IgD-negative memory B cell (primary cell): ENCODE measurements at regions not wholly inside any gene's neighbourhood (a gene's known extent, or its start where the extent isn't known, plus 50 kb on each side); places are given as distances from the start of the nearest gene placed in this dataset.

ENCODE experiments used
- H3K27ac Mint-ChIP-seq, 3 donors: one replicate each; pipeline ENCODE4 v1.8.0; 2020 to 2022; ENCODE audit warnings: mild to moderate bottlenecking in 3 of 3, mixed read lengths in 3 of 3, moderate library complexity in 1 of 3
- H3K27me3 Mint-ChIP-seq: one replicate; pipeline ENCODE4 v1.8.0; 2021; ENCODE audit warnings: mixed read lengths
- H3K36me3 Mint-ChIP-seq: one replicate; pipeline ENCODE4 v1.8.0; 2020; ENCODE audit warnings: mild to moderate bottlenecking, mixed read lengths
- H3K4me1 Mint-ChIP-seq, 3 donors: one replicate each; pipeline ENCODE4 v1.8.0; 2020 to 2022; ENCODE audit warnings: mixed read lengths in 3 of 3, mild to moderate bottlenecking in 1 of 3
- H3K4me3 Mint-ChIP-seq, 4 donors: one replicate each; pipeline ENCODE4 v1.8.0; 2020 to 2022; ENCODE audit warnings: mild to moderate bottlenecking in 4 of 4, mixed read lengths in 4 of 4, moderate library complexity in 3 of 4
- H3K9me3 Mint-ChIP-seq, 3 donors: one replicate each; pipeline ENCODE4 v1.8.0; 2020 to 2021; ENCODE audit warnings: mixed read lengths in 3 of 3, mild to moderate bottlenecking in 1 of 3

DNA sequence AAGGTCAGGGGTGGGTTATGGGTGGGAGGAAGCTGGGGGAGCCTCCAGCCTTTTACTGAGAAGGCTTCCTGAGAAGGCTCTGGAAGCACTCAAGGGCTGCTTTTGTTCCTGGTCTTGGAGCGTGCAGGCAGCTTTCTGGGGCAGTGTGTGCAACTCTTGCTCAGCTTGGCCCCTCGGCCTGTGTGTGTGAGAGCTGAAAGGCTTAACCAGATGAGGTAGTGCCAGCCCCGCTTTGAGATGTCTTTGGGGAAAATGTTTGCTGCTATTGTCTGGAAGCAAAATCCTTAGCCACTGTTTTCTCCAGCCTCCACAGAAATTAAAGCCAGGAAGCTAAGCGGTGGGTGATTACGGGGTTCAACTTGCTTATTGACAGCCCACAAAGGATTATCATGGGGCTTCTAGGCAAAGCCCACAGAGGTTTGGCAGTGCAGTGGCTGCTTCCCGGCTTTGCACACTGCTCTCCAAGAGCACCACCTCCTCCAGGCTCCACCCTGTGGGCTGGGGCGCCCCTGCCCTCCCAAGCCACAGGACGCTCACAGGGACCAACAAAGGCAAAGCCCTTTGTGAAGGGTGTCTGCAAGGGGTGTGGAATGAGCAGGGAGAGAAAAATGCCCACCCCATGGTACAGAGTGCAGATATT lies 121.7 kb upstream of the TLE3 start:
- H3K4me1 Mint-ChIP-seq: peaks cover 12 to 17% (median 16%) of the 10 kb centered on the region in 3 donors
- H3K36me3 Mint-ChIP-seq: no peaks in the 10 kb centered on the region
- no peaks in the 10 kb centered on the region for H3K27me3 Mint-ChIP-seq
- no peaks in the 10 kb centered on the region for H3K9me3 Mint-ChIP-seq
- peak overlapping the region in 1 of 3 donors; percentile 49 for H3K27ac Mint-ChIP-seq
- peak overlapping the region in 1 of 4 donors; percentile 43 for H3K4me3 Mint-ChIP-seq

DNA sequence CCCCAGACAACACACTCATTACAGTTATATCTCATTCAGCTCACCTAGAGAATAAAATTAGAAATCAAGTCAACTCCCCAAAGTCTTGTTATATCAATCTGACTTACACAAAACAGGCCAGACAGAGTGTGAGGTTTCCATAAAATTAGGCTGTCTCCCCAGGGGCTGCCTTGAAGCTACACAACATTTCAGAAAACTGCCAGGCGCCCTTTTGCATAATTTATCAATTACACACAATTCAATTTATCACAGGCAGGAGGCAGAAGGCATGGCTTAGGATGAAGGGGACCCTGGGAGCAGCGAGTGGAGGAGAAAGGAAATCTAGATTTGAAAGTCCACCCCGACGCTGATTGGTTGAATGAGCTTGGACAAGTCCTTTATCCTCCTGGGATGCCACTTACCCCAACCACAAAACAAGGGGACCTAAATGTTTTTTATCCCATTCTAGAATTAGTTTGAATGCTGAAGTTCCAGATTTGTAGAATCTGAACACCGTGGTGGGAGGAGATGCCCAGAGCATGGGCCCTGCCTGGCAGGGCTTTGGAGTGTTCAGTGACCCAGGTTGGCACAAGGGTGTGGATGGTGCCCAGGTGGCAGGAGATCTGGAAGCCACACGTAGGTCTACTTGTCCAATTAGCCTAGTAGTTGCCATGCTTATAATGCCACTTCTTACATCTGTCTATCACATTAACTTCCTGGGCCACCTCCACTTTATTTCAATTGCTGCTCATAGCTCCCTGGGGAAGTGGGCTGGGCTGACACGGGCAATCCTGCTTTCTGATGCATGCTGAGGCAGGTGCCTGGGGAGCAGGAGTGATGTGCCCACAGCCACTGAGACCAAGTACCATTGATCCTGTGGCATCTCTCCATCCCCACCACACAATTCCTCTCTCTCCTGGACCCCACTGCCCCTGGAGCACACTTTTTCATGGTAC lies 119.8 kb upstream of the TLE3 start:
- H3K27ac Mint-ChIP-seq: no peak overlapping the region
- H3K27me3 Mint-ChIP-seq: peaks cover 2% of the 10 kb centered on the region
- peaks cover 7 to 17% (median 10%) of the 10 kb centered on the region in 3 donors for H3K4me1 Mint-ChIP-seq
- no peaks in the 10 kb centered on the region for H3K36me3 Mint-ChIP-seq
- H3K4me3 Mint-ChIP-seq: no peak overlapping the region
- no peaks in the 10 kb centered on the region for H3K9me3 Mint-ChIP-seq

DNA sequence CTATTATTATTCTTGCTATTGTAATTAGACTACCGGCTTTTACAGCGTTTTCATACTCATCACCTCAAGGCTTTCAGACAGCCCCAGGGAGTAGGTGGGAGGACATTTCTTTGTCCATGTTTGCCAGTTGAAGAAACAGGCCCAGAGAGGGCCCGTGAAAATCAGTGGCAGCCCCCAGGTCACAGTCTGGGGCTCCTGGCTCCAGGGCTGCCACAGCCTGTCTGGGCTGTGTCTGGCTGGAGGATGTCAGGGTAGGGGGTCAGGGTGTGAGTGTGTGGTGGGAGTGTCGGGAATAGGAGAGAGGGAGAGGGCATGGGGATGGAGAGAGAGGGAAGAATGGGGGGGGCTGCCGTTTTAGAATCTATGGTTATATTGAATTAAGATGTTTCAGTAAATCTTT lies 118.2 kb upstream of the TLE3 start:
- Mint-ChIP-seq H3K4me1 (peaks cover 5 to 17% (median 8%) of the 10 kb centered on the region in 3 donors), H3K9me3 (no peaks in the 10 kb centered on the region), H3K4me3 (no peak overlapping the region), H3K27ac (peak overlapping the region in 1 of 3 donors; percentile 14), H3K27me3 (peaks cover 6% of the 10 kb centered on the region), H3K36me3 (peaks cover 4% of the 10 kb centered on the region)

DNA sequence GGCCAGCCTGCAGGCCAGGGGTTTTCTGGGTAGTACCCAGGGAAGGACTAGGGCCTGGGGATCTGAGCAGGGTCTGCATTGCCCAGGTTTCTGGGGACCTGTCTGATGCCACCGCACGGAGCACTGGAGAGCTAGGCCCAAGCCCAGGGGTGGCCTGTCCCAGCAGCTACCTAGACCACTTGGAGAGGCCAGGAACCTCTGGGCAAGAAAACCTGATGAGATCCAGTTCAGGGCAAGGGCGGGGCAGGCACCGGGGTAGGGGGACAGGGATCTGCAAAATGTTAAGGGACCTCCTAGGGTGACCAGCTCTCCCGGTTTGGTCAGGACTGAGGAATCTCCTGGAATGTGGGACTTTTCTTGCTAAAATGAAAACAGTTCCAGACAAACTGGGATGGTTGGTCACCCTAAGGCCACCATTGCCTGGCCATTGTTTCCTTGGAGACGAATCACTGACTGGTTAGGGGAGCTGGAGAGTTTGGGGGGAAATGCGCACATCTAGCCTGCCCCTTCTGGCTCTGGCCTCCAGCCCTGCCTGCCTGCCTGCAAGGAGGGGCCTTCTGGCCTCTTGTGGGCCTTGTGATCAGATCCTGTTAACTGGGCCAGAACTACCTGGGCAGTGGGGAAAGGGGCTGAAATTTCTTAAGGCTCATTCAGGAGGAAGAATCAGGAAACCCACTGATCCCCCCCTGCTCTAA lies 117.4 kb upstream of the TLE3 start:
- Mint-ChIP-seq H3K27me3 (peaks cover 6% of the 10 kb centered on the region), H3K4me3 (no peak overlapping the region), H3K27ac (no peak overlapping the region), H3K9me3 (no peaks in the 10 kb centered on the region), H3K4me1 (peaks cover 2 to 8% (median 5%) of the 10 kb centered on the region in 3 donors), H3K36me3 (peaks cover 4% of the 10 kb centered on the region)

DNA sequence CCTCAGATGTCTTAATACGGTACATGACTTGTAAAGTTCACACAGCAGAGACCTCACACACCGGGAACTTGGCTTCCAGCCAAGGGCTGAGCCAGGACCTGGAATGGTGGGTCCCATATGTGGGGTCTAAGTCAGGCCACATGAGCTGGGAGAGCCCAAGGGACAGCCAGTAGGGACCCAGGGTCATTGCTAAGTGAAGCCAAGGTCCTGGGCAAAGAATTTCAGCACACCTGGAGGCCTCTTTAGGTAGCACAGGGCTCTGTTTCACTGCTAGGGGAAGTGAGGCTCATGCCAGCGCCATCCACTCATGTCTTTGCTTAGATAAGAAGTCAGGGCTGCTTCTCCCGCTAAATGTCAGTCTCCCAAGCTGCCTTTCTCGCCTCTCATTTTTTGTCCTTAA lies 116.6 kb upstream of the TLE3 start:
- Mint-ChIP-seq H3K36me3 (peaks cover 4% of the 10 kb centered on the region), H3K4me3 (no peak overlapping the region), H3K27me3 (peaks cover 6% of the 10 kb centered on the region), H3K27ac (no peak overlapping the region), H3K9me3 (no peaks in the 10 kb centered on the region), H3K4me1 (peaks cover 0 to 5% (median 2%) of the 10 kb centered on the region in 3 donors)

DNA sequence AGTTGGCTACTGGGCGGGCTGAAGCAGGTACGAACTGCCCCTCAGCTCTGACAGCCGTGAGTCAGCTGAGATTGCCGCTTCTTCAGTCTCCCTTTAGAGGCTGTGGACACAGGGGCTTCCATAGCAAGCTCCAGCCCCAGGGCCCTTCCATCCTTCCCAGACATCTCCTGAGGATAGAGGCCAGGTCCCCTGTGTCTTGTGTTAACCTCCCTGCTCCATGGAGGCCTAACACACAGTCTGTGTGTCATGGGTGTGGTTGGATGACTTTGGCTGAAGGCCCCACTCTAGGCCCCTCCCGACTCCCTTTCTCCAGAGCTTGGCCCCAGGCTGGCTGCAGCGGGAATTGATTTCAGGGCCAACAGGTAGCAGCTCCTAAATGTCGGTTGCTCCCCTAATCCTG lies 116.1 kb upstream of the TLE3 start:
- peaks cover 6% of the 10 kb centered on the region for H3K27me3 Mint-ChIP-seq
- no peak overlapping the region for H3K27ac Mint-ChIP-seq
- H3K4me3 Mint-ChIP-seq: no peak overlapping the region
- H3K4me1 Mint-ChIP-seq: peaks cover 0 to 2% (median 0%) of the 10 kb centered on the region in 3 donors
- peaks cover 4% of the 10 kb centered on the region for H3K36me3 Mint-ChIP-seq
- no peaks in the 10 kb centered on the region for H3K9me3 Mint-ChIP-seq

DNA sequence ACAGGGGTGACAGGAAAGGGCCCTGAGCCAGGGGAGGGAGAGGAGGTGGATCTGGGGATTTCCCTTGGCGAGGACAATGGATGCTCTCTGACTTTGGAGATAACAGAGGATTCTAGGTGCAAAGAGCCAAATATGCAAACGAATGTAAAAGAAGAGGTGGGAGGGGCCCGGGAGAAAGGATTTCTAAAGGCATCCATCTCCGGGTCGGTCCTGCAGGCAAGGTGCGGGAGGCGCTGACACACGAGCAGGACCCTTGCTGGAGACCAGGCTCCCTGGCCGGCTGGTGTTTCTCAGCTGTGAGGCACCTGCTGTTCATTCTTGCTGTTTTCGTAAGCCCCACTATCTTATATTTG lies 115.2 kb upstream of the TLE3 start:
- no peaks in the 10 kb centered on the region for H3K4me1 Mint-ChIP-seq
- peaks cover 6% of the 10 kb centered on the region for H3K27me3 Mint-ChIP-seq
- H3K36me3 Mint-ChIP-seq: peaks cover 4% of the 10 kb centered on the region
- no peaks in the 10 kb centered on the region for H3K9me3 Mint-ChIP-seq
- H3K4me3 Mint-ChIP-seq: no peak overlapping the region
- H3K27ac Mint-ChIP-seq: no peak overlapping the region

DNA sequence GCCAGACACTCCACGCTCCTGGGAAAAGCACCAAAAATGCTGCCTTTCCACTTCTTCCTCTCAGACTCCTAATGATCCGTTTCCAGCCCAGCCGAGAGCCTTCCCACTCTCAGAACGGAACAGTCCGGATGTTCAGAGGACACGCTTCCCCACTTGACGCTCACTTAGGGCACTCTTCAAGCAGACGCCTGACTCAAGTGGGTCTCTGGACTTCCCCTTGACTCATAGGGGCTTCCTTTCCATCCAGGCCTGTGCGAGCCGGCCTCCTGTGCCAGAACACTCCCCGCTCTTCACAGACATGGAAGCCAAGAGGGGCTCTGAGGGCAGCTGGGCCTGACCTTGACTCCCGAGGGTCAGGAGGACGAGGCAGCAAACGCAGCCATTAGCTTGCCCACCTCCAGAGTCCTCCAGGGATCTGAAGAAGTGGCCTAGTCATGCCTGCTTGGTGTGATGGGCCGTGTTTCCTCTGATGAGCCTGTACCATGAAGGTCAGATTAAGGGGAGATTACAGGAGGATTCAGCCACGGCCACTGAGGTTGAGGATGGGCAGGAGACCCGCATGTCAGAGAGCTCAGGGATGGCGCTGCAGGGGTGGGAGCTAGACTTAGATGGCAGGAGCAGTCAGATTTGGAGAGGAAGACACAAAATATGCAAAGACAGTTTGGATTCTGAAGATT lies 114.7 kb upstream of the TLE3 start:
- H3K4me1 Mint-ChIP-seq: no peaks in the 10 kb centered on the region
- peaks cover 4% of the 10 kb centered on the region for H3K36me3 Mint-ChIP-seq
- H3K27ac Mint-ChIP-seq: no peak overlapping the region
- no peaks in the 10 kb centered on the region for H3K9me3 Mint-ChIP-seq
- H3K27me3 Mint-ChIP-seq: peaks cover 6% of the 10 kb centered on the region
- H3K4me3 Mint-ChIP-seq: peak overlapping the region in 1 of 4 donors; percentile 39

DNA sequence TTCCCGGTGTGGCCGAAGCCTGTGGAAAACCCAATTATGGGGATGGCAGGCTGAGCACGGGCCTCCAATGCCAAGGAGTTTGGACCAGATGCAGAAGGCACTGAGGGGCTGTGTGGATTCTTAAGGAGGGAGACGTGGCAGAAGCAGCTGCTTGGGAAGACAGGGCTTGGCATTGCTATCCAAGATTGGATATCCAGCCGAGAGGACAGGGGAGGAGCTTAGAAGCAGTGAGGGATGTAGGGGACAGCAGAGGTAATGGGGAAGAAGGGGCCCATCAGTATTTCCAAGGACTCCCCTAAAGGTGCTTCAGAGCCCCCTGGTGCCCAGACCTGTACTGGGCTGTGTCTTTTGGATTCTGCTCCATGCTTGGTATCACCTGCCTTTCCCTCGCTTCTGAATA lies 112.8 kb upstream of the TLE3 start:
- no peaks in the 10 kb centered on the region for H3K4me1 Mint-ChIP-seq
- no peak overlapping the region for H3K4me3 Mint-ChIP-seq
- peaks cover 4% of the 10 kb centered on the region for H3K36me3 Mint-ChIP-seq
- H3K27ac Mint-ChIP-seq: no peak overlapping the region
- H3K9me3 Mint-ChIP-seq: no peaks in the 10 kb centered on the region
- H3K27me3 Mint-ChIP-seq: peaks cover 7% of the 10 kb centered on the region

DNA sequence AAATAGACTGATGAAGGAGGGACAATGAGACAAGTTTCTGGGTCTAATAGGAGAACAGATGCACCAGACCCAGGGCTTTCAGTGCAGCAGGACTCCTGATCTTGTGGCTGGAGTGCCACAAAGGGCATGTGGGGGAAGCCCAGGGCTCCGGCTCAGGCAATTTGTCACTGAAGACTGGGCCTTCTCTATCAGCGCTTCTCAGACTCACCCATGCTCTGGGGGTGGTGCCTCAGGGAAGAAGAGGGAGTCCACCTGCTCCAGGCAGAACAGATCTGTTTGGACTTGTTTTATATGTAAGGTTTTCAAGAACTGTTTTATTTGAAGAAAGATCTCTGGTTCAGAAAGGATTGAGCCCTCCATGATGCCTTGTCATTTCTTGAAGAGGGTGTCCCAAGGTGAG lies 112.4 kb upstream of the TLE3 start:
- Mint-ChIP-seq H3K9me3 (no peaks in the 10 kb centered on the region), H3K27me3 (peaks cover 7% of the 10 kb centered on the region), H3K4me1 (peaks cover 0 to under 1% (median 0%) of the 10 kb centered on the region in 3 donors), H3K27ac (no peak overlapping the region), H3K36me3 (peaks cover 4% of the 10 kb centered on the region), H3K4me3 (no peak overlapping the region)

DNA sequence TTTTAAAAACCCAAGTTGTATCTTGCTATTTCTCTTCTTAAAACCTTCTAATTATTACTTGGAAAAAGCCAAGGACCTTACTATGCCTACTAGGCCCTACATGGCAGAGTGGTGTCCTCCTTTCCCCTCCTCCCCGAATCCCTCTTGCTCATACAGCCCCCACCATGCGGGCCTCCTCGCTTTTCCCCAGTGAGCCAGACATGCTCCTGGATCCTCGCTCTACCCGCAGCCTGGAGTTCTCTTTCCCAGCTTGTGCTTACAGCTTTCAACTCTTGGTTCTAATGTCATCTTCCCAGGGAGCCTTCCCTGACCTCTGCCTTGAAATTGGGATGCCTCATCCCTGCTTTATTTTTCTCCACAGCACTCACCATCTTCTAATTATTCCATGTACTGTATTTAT lies 111.8 kb upstream of the TLE3 start:
- peaks cover 7% of the 10 kb centered on the region for H3K27me3 Mint-ChIP-seq
- H3K9me3 Mint-ChIP-seq: no peaks in the 10 kb centered on the region
- peak overlapping the region in 1 of 3 donors; percentile 89 for H3K27ac Mint-ChIP-seq
- peaks cover 0 to 2% (median 0%) of the 10 kb centered on the region in 3 donors for H3K4me1 Mint-ChIP-seq
- H3K4me3 Mint-ChIP-seq: no peak overlapping the region
- H3K36me3 Mint-ChIP-seq: peaks cover 4% of the 10 kb centered on the region

DNA sequence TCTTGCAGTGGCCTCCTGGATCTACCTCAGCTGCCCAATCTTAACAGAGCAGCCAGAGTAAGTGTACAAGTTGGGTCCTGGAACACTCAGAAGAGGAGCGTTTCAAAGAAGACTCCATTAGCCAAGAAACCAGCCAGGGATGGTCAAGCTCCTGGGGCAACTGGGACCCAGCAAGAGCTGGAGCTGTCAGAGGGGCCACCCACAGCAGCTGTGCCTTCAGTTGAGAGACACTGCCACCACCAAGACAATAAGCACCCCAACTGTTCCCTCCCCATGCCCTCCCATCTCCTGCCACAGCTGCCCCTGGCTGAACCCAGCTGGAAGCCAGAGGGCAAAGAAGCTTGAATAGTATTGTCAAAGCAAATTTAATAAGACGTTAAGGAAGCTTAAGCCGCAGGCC lies 110.6 kb upstream of the TLE3 start:
- H3K27me3 Mint-ChIP-seq: peaks cover 7% of the 10 kb centered on the region
- H3K4me3 Mint-ChIP-seq: no peak overlapping the region
- peaks cover 4% of the 10 kb centered on the region for H3K36me3 Mint-ChIP-seq
- H3K4me1 Mint-ChIP-seq: peaks cover 0 to 2% (median 0%) of the 10 kb centered on the region in 3 donors
- no peak overlapping the region for H3K27ac Mint-ChIP-seq
- H3K9me3 Mint-ChIP-seq: no peaks in the 10 kb centered on the region

DNA sequence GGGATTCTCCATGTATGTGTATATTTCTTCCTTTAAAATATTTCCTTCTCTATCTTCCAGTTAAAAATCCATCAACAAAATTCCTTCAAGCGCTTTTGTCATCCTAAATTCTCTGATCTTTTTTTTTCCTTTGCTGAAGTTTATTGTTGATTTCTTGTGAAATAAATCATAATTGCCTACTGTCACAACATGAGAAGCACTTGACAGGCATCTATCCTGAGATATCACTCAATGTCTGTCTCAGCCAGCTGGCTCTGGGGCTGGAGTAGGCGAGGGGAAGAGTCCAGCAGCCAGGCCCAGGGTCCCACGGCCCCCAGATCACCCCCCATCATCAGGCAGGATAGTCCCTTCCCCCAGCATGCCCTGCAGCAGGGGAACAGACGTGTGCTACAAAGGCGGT lies 109.0 kb upstream of the TLE3 start:
- Mint-ChIP-seq H3K9me3 (no peaks in the 10 kb centered on the region), H3K36me3 (no peaks in the 10 kb centered on the region), H3K4me3 (no peak overlapping the region), H3K4me1 (peaks cover 1 to 4% (median 2%) of the 10 kb centered on the region in 3 donors), H3K27ac (peak overlapping the region in 1 of 3 donors; percentile 93), H3K27me3 (peaks cover 1% of the 10 kb centered on the region)

DNA sequence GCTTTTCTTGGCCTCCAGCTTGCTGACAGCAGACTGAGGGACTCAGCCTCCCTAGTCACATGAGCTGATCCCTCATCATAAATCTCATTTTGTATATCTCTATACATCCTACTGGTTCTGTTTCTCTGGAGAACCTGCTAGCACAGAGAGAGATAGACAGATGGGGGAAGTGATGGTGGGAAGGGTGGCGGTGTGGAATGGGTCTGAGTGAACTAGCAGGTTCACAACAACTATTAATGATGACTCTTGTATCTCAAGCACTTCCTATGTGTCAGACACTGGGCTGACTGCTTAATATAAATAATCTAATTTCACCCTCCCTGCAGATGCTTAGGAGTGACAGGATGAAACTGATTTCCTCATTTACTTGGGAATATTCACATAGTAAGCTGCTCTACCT lies 106.9 kb upstream of the TLE3 start:
- Mint-ChIP-seq H3K9me3 (no peaks in the 10 kb centered on the region), H3K36me3 (no peaks in the 10 kb centered on the region), H3K27me3 (peaks cover 17% of the 10 kb centered on the region), H3K27ac (no peak overlapping the region), H3K4me1 (peaks cover 8 to 14% (median 11%) of the 10 kb centered on the region in 3 donors), H3K4me3 (no peak overlapping the region)
